NCI-H748 treated with DMSO at 0.1 percent for 48 hours (cell line): ENCODE measurements at regions not wholly inside any gene's neighbourhood (a gene's known extent, or its start where the extent isn't known, plus 50 kb on each side); places are given as distances from the start of the nearest gene placed in this dataset.
"Not testable (repeated sequence)": the region's sequence is repeated elsewhere in the genome, so short reads cannot be mapped to it uniquely, and the experiment has no call there.

Experiments used
- DNase-seq: peaks from one replicate; lab custom pipeline; 2025; lab: John Stamatoyannopoulos, UW

DNA sequence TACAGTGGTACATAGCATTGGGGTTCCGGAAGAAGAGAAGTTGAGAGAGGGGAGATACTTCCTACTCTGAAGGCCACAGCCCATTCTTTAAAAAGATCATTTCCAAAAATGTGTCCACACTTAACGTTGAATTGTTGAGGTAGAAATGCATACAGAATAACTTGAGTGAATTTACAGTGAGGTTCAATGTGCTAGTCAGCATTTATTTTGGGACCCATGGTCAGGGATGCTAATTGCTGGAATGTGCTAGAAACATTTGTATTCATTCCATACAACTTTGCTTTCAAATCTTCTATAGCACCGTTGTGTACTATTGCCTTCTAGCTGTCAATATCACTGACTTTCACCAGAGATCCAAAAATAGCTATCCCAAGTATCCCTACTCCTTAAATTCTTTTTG lies 325.9 kb downstream of the SATB2 start:
- no peak for DNase-seq

DNA sequence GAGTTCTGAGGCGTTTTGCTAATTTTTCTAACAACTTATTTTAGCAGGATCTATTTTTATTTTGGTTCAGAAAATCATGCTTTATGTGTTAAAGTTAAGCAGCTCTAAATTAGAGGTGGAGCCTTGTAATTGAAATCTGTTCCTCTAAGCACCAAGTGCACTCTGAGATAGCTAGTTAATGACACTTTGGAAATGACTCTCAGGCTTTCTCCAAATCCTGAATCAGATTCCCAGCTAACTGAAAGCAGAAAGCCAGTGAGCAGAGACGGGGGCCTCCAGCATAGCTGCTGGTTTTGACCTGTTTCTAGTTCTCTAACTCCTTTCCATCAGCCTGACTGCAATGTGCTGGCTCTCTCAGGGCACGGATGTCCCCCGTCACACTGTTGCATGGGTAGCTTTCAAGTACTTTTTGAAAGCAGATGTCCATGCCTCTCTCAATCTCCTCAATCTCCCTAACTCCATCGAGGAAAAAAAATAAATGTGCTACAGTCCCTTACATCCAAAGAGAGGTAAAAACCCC lies 326.5 kb downstream of the SATB2 start:
- no peak for DNase-seq

DNA sequence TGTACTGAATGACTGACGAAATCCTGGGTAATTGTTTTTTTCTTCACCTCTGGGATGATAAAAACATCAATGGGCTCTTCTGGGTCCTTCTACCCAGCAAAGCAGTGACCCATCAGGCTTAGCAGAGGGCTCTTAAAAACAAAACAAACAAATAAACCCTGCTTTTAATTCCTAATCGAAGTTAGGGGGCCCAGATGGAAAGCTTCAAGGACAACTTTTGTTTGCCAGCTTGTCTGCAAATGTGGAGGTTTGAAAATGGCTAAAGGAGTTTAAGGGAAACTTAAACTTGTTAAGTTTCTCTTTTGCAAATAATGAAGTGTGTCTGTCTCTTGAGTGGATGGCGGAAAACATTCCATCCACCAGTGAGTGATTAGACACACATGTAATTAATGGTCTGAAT lies 327.2 kb downstream of the SATB2 start:
- no peak for DNase-seq

DNA sequence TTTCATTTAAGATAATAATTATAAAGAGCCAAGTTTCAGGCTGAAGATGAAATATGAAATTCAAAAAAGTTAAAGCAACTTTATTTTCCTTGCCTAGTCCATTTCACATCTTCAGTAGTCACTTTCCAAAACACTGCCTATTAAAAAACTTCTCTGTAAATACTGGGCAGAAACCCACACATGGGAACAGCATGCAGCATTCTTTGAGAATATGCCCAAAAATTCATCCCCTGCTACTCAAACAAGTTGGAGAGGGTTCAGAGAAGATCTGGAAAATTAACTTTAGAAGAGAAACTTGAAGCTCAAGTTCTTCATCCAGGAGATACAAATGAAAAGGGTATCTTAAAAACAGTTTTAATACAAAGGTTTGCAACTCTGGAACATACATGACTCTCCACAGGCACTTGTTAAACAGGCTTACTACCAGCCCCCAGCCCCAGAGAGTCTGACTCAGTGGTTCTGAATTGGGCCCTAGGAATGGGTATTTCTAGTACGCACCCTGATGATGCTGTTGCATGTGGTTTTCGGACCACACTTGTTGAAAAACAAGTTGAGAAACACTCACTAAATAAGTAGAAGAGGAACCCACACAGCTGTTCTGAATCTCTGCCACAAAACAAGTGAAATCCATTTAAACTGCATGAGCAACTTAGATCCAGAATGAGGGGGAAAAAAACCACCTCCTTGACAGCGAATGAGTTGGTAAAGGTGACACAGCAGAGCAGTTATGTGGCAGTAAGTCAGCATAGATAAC lies 329.1 kb downstream of the SATB2 start:
- no peak for DNase-seq

DNA sequence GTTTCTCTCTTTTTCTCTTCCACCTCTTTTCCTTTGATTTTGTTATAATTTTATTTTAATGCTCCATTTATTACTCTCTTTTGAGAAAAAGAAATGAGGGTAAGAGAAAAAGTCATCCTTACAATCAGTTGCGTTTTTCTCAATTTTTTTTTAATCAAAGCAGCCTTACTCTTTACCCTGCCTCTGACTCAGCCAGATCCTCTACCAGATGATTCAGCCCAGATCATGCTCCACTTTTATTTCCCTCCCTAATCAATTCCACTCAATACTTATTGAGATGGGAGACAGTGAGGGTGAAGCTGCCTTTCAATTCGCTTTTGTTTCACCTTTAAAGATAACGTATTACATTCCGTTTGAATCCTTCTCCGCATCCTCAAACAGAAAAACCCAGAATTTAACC lies 337.9 kb downstream of the SATB2 start:
- DNase-seq, result no peak

DNA sequence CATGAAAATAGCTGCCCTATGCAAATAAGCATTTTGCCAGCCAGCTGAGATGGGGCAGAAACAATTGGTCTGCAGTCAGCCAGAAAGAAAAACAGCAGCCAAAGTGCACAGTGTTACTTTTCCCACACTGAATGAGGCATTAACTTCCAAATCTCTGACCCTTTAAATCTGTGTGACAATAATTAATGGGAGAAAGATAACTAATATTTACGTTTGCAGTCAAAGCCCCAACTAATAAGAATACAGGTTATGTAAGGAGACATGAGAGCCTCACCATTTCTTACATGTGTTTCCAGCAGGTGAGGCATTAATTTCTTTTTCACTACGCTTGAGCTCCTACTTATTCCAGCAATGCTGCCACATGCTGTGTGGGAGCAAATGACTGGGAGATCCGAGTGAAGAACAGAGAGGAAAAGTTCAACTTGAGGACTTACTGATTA lies 339.0 kb downstream of the SATB2 start:
- DNase-seq, result no peak

DNA sequence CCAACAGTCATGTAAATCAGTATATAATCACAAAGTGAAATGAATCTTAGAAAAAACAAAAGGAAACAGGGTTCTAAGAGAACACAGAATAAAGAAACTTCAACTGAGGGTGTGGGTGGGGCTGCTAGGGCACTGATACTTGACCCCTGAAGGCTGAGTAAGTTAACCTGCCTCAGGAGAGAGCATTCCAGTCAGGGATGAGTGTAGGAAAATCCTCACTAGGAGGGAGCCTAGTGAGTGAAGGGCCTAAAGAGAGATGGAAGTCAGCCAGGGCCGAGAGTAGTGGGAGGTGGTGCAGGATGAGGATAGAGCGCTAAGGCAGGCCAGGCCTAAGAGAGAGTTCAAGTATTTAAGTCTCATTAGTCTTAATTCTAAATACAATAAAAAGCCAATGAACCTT lies 342.6 kb downstream of the SATB2 start:
- no peak for DNase-seq

DNA sequence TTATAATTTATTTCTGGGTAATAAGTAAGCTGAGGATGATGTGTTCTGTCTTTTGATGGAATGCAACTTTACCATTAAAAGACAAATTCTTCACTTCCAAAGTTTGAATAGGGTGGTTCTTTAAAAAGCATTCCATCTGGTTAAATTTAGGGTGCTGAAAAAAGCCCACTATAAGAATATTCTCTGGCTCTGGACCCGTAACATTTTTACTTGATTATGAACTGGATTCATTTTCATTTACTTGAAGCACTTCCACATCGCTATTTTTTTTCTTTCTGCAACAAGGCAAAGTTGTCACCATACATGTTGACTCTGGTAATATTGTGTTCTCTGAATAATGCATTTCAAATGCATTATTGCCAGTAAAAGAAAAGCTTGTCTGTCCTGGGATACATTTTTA lies 344.6 kb downstream of the SATB2 start:
- no peak for DNase-seq

DNA sequence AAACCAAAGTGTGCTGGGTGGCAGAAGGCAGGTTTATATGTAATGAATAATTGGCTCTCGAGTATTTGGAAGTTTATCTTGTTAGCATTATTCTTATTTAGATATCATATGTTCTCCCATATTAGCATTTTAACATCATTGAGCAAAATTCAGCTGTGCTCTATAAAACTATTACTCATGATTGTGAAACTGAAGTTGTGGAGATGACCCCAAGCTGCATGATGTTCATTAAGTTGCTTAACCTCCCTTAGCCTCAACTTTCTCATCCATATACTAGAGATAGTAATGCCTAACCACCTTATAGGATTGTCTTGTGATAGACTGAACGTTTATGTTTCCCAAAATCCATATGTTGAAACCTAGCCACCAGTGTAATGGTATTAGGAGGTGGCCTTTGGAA lies 346.3 kb downstream of the SATB2 start:
- DNase-seq, result no peak

DNA sequence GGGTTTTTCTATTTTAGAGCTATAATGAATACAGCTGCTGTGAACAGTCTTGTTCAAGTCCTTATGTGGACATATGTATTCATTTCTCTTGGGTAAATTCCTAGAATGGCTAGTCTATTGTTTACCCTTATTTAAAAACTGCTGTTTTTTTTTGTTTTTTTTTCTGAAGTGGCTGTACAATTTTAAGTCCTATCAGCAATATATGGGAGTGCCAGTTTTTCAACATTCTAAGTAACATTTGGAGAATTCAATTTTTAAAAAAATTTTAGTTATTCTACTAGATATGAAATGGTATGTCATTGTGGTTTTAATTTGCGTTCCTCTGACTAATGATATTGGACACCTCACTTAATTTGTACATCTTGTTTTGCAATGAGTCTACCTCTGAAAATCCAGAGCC lies 349.7 kb downstream of the SATB2 start:
- DNase-seq, result no peak

DNA sequence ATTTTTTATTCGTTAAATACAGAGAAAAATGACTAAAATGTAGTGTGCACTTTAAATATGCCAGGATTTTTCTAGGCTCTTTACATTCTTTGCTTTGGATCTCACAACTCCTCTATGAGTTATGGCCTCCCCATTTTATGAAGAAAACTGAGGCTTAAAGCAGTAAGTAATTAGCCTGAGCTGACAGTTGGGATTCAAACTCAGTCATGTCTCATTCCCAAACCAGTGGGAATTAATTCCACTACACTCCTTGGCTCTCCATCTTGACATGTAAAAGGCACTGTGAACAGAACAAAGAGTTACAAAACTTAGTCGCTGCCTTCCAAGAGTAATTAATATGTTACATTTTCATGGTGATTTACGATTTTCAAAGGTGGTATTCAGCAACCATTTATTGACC lies 351.9 kb downstream of the SATB2 start:
- DNase-seq, result no peak

DNA sequence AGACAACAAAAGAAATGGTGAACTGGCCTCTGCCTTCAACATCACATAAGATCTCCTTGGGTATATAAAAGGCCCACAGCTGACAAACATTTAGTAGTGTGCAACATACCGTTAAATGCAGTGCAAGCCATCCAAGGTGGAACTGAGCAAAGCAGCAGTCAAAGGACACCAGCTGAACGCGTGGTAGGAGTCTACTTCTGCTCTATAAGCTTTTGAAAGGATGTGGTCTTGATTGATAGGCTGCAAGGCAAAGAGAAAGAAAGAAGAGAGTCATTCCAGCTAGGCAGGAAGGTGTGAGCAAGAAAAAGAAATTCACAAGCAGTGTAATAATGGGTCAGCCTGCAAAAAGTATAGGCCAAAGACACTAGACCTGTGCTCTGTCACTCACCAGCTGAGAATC lies 356.3 kb downstream of the SATB2 start:
- no peak for DNase-seq

DNA sequence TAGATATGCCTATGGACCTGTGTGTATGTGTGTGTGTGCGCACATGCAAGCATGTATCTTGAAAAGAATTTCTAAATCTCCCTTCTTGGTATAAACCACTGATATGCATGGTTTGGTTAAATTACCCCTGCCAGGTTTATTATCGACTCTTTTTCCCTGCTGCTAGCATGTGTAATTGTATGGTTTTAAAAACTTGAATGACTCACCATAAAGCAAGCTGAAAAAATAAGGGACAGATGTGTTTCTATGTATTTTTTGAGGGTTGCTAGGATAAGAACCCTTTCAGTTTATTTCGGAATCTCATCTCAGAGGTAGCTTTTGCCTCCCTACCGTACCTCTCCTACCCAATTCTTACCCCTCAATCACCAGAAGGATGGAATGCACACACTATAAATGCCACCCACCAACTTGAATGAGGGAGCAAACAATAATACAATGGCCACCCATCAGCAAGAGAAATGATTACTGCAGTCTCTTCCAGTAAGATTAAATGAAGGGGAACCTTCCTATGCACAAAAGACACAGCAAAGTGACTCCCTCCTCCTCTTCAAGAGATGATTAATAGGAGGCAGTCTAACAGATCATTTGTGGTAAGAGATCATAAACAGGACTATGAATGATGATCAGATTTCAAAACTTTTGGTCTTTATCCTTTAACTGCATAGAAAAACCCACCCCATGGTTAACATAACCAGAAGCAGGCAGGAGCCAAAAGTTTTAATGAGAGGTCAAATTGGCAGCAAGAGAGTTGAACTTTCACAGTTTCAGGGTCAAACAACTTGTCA lies 357.2 kb downstream of the SATB2 start:
- DNase-seq, result peak; percentile 85

DNA sequence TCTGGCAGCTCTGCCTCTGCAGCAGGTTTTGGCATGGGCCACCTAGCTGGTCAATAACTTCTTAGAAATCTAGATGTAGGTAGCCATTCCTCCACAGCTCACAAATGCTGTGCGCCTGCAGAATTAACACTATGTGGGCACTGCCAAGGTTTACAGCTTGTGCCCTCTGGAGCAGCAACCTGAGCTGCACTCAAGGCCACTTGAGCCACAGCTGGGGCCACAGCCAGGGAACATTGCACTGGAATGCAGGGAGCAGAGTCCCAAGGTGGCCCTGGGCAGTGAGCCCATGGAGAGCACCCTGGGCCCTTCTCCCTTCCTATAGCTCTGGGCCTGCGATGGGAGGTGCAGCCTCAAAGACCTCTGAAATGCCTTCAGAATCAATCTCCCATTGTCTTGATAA lies 365.3 kb downstream of the SATB2 start:
- DNase-seq, result no peak

DNA sequence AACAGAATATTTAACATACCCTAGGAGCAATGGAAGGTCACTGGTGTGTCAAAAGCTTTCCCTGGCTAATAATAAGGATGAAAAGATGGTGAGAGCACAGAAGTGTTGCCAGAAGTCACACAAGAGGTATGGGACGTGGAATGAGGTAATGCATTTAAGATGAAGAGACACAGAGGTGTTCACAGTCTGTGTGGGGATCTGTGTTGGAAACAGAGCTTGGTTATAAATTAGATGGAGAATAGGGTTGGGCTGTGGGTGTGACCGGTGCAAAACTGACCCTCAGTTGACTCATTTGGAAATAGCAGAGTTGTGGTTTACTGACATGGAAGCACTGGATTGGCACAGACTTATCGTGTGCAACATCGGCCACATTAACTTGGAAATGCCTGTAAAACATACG lies 372.5 kb downstream of the SATB2 start:
- no peak for DNase-seq

DNA sequence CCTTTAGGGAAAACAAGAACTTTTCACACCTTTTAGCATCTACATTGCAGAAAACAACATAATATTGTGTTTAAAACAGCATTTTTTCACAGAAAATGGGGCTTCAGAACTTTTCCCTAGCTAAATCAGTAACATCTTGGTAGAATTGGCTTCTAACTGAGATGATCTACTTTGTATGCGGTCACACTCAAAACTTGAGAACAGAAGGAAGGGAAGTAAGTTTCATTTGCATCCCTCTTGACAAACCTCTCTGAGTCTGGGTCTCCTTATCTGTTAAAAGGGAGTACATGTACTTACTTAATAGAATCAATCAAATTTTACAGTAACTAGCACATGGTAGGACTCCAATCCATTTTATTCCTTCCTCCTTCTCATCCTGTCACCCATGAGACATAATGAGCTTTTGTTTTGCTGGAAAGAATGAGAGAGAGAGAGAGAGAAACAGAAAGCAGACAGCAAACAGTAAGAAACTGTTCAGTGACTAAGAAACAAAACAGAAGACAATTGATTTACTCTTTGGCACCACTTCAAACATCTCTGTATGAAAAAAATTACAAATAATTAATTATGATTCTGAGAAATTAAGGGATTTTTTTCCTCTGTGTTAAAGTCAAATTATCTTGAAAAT lies 387.3 kb downstream of the SATB2 start:
- no peak for DNase-seq

DNA sequence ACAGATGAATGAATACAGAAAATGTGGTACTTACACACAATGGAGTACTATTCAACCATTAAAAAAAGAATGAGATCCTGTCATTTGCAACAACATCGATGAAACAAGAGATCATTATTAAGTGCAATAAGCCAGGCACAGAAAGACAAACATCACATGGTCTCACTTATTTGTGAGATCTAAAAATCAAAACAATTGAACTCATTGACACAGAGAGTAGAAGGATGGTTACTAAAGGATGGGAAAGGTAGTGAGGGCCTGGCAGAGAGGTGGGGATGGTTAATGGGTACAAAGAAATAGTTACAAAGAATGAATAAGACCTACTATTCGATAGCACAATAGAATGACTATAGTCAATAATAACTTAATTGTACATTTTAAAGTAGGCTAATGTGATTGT lies 393.5 kb downstream of the SATB2 start:
- DNase-seq, result no peak

DNA sequence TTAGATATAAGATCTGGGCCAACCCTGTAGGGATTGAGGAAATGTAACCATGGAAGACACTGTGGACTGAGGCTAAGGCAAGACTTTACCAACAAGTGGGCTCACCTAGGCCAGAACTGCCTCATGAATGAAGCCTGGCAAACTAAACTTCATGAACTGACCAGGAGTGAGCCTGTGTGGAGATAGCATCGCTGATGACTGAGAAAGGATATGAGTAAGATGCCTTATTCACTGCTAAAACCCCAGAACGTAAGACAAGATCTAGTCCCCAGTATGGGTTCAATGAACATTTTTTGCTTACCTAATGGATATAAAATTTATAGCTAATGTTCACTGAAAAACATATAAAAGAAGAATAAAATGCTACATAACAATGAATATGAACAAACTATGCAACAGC lies 399.8 kb downstream of the SATB2 start:
- DNase-seq, result no peak

DNA sequence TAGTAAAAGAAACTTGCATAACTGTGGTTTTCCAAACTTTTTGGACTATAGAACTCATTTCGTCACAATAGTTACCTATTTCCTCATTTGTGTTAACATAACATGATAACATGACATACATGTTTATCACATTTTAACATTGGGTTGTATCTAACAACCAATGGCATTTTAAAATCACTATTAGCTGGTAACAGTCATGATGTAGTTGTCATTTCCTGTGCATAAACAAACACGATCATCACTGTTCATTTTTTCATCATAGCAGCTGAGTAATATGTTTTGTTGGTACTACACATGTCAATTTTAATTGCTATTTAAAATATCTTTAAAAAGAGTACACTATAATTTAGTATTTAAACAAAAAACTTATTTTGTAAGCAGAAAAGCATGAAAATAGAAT lies 402.4 kb downstream of the SATB2 start:
- DNase-seq, result no peak

DNA sequence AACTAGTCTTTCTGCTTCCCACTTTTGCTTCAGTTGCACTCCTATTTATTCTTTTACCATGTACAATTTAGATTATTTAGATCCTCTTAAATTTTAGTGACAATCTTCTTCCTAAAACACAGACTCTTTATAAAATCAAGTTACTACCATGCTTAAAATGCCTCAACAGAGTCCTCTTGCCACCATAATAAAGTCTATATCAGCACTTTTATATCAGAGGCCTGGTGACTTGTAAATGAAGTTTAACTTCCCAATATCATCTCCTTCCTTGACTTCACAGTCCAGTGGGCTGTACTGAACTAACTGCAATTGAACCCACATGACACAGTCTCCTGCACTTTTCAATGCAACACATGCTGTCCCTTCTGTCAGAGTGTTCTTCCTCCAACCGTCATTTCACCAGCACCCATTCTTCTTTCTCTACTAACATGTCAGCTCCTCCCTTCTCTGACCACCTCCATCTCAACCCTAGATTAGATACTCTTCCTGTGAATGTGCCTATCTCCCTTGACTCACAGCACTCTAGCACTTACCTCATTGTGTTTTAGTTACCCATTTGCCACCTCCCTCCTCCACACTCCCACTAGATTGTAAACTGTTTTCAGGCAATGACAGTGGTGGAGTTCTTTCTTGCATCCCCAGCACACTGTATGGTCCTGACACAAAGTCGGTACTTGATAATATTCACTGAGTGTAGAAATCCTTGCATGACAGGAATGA lies 414.9 kb downstream of the SATB2 start:
- DNase-seq, result no peak

DNA sequence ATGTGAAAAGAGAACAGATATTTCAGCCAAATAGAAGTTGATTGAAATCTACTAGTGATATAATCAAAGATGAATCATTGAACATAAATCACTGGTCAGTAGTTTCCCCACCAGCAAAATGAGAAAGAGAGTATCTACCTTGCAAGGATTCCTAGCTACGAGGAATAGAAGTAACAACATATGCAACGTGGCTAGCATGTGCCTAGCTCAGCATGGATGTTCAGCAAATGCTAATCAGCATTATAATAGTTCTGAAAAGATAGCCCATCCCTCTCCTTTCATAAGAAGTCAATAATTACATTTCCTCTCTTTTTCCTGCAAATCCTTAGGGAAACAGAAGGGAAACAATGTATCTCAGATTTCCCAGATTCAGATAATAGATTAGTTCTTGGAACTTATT lies 417.2 kb downstream of the SATB2 start:
- no peak for DNase-seq

DNA sequence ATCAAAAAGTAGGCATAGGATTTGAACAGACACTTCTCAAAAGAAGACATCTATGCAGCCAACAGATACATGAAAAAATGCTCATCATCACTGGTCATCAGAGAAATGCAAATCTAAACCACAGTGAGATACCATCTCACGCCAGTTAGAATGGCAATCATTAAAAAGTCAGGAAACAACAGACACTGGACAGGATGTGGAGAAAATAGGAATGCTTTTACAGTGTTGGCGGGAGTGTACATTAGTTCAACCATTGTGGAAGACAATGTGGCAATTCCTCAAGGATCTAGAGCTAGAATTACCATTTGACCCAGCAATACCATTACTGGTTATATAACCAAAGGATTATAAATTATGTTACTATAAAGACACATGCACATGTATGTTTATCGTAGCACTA lies 424.0 kb downstream of the SATB2 start:
- not testable (repeated sequence) for DNase-seq
